ENCODE measurements at regions not wholly inside any gene's neighbourhood (a gene's known extent, or its start where the extent isn't known, plus 50 kb on each side); places are given as distances from the start of the nearest gene placed in this dataset.

GRCh38 chr21:29443411-29444010 is 144.8 kb downstream of the BACH1 start:
- peak; percentile 30 for DNase-seq (ENCODE audit: low read depth)

- no peak for DNase-seq (ENCODE audit: low read depth)
Observed at GRCh38 chr21:29448766-29449165, 150.0 kb downstream of the BACH1 start.

GRCh38 chr21:29449306-29449950 is 150.7 kb downstream of the BACH1 start:
- no peak for DNase-seq (ENCODE audit: low read depth)

DNA sequence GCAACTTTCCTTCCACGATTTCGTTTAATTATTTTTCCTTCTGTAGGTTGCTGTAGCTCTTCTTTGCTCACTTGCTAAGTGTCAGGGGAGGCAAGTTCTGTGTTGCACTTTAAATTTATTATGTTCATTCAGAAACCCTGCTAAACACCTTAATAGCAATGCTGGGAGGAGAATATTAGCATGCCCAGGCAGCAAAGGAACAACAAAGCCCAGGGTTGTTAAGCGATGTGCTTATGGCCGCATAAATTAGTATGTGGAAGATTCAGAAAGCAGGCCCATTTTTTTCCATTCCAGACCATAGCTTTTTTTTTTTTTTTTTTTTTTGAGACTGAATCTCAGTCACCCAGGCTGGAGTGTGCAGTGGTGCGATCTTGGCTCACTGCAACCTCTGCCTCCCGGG is 151.3 kb downstream of the BACH1 start:
- DNase-seq (ENCODE audit: low read depth), result no peak

GRCh38 chr21:29453511-29453910 is 154.8 kb downstream of the BACH1 start:
- DNase-seq (ENCODE audit: low read depth), result no peak

- no peak for DNase-seq (ENCODE audit: low read depth)
Observed at GRCh38 chr21:29454179-29454578, 155.5 kb downstream of the BACH1 start.

- DNase-seq (ENCODE audit: low read depth), result no peak
Observed at GRCh38 chr21:29462479-29462878, 163.8 kb downstream of the BACH1 start.

GRCh38 chr21:29465546-29465945 is 166.8 kb downstream of the BACH1 start:
- DNase-seq (ENCODE audit: low read depth), result no peak

DNA sequence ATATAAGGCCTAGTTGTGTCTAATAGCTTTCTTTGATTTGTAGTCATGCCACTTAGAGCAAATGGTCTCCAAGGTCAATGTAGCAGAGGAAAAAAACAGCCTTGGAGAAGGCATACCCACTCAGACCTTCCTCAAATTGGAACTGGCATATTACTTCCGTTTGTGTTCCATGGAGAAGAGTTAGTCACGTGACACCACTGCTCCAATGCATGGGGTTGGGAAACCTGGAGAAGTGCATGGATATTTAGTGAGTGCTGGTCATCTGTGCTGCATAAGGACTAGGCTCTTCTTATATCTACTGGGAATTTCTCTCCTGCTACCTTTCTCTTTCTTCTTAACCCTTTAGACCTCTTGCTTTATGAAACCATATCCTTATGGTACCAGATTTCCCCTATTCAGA is 167.8 kb downstream of the BACH1 start:
- DNase-seq (ENCODE audit: low read depth), result no peak

DNA sequence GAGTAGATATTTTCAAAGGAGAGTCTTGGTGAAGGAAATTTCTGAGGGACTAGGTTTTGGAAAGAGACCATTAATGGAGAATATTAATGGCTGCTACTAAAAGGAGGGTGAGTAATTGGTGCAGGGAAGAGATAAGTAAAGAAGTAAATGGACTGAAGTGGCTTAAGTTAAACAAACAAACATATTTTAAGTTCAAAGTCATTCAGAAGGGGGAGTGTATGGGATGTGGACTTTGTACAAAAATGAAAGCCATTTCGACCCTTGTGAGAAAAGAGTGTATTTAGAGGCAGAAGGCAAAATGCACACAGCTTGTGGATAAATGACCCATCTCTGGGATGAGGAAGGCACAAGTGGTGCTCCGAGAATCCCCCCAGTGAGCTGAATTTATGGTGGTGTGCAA is 171.7 kb downstream of the BACH1 start:
- DNase-seq (ENCODE audit: low read depth), result no peak

DNA sequence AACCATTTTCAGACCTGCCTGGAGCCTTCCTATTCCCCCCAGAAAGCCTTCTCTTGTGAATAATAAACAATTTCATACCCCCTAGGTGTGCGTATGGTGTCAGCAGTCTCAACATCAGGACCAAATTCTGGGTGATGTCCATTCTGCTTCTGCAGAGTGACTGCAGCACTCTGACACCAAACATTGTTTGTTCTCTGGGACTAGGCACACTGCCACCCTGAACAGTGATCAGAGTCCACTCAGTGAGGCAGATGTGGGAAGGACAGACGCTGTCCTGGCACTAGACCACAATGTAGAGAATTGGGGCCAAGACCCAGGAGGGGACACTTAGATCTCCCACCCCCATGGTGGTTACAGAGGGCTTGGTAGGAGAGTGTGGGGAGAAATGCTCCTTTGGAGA is 175.1 kb downstream of the BACH1 start:
- DNase-seq (ENCODE audit: low read depth), result no peak

DNA sequence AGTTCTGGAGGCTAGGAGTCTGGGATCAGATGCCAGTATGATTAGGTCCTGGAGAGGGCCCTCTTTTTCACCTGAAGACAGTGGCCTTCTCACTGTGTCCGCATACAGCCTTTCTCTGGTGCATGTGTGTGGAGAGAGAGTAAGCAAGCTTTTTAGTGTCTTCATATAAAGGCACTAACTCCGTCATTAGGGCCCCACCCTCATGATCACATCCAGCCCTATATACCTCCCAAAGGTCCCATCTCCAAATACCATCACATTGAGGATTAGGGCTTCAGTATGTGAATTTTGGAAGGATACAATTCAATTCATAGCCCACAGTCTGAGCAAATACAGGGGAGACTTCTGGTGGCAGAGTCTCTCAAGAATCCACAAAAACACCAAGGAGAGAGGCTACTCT is 176.6 kb downstream of the BACH1 start:
- no peak for DNase-seq (ENCODE audit: low read depth)

DNA sequence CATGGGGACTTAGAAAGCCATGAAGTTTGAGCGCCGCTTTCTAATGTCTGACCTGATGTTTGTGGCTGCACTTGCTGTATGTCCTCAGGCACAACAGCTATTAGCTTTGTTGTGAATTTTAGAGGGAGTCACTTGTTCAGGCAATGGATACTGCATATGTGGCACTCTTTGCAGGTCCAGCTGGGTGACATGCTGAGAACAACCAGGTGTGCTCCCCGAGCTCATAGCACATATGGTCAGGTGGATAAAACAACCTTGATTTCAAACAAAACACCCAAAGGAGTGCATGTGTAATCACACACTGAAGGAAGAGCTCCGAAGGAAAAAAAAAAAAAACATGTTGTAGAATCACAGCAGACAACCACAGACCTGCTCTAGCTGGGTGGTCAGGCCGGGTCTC is 178.6 kb downstream of the BACH1 start:
- DNase-seq (ENCODE audit: low read depth), result no peak

DNA sequence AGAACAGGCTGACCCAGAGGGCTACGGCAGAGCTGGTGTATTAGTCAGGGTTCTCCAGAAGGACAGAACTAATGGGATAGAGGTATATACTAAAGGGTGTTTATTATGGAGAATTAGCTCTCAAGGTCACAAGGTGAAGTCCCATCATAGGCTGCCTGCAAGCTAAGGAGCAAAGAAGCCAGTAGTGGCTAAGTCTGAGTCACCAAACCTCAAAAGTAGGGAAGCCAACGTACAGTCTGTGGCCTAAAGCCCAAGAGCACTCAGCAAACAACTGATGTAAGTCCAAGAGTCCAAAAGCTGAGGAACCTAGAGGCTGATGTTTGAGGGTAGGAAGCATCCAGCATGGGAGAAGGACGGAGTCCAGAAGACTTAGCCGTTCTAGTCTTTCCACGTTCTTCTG is 179.2 kb downstream of the BACH1 start:
- peak; percentile 34 for DNase-seq (ENCODE audit: low read depth)

- no peak for DNase-seq (ENCODE audit: low read depth)
Observed at GRCh38 chr21:29481081-29481480, 182.4 kb downstream of the BACH1 start.

GRCh38 chr21:29481641-29482040 is 182.9 kb downstream of the BACH1 start:
- peak; percentile 42 for DNase-seq (ENCODE audit: low read depth)

DNA sequence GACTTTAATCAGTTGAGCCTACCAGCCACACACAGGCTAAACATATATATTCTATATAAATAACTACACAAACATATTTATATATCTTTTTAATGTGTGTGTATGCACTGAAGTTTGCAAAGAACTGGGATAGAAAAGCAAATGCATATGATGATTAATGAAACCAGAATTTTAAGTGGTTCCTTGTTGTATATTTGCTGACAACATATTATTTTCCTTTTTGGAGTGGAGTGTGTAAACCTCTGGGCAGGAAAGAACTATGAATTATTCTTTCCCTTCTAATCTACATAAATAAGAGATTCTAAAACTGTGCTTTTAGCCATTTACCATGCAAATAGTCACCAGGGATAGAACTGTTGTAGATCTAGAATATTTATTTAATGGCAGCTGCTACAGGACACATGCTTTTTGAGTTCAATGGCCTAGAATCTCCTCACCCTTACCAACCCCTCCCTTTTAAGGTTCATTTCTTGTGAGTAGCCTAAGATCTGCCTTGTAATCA is 187.6 kb downstream of the BACH1 start:
- no peak for DNase-seq (ENCODE audit: low read depth)
